ENCODE measurements at regions not wholly inside any gene's neighbourhood (a gene's known extent, or its start where the extent isn't known, plus 50 kb on each side); places are given as distances from the start of the nearest gene placed in this dataset.

DNA sequence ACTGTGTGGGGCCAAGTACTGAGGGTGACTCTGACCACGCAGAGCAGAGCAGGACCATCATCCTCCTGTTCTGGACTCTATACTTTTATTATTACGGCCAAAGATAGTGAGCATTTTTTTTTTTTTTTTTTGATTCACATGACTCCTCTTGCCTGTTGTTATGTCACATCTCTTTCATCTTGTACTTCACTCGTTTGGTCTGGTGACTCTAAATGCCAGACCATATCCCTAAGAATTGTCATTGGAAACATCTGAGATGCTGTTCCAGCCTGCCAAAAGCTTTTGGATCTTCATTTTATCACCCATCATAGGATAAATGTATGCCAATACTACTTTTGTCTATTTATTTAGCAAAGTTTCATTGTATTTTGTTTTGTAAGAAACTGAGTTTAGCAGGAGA is 168.2 kb upstream of the RAI14 start:
- TF ChIP-seq, protein P1, sequence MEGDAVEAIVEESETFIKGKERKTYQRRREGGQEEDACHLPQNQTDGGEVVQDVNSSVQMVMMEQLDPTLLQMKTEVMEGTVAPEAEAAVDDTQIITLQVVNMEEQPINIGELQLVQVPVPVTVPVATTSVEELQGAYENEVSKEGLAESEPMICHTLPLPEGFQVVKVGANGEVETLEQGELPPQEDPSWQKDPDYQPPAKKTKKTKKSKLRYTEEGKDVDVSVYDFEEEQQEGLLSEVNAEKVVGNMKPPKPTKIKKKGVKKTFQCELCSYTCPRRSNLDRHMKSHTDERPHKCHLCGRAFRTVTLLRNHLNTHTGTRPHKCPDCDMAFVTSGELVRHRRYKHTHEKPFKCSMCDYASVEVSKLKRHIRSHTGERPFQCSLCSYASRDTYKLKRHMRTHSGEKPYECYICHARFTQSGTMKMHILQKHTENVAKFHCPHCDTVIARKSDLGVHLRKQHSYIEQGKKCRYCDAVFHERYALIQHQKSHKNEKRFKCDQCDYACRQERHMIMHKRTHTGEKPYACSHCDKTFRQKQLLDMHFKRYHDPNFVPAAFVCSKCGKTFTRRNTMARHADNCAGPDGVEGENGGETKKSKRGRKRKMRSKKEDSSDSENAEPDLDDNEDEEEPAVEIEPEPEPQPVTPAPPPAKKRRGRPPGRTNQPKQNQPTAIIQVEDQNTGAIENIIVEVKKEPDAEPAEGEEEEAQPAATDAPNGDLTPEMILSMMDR (IDR thresholded peaks at IDR 0.05; ENCODE audit: low read depth, low read length) = no peak
- TF ChIP-seq EZH2phosphoT487 (IDR thresholded peaks at IDR 0.05; ENCODE audit: low read depth) = no peak

All from OCI-LY3 (cell line).